Body of pancreas (tissue), 4 donors: ENCODE measurements at regions not wholly inside any gene's neighbourhood (a gene's known extent, or its start where the extent isn't known, plus 50 kb on each side); places are given as distances from the start of the nearest gene placed in this dataset.
"Not testable (repeated sequence)": the region's sequence is repeated elsewhere in the genome, so short reads cannot be mapped to it uniquely, and the experiment has no call there.

ENCODE experiments used
- ATAC-seq: fragments of 150-250 bp; one replicate; pipeline ENCODE4 v1.9.1; 2016
- DNase-seq, 4 donors: peaks; one replicate each; pipeline ENCODE4 v3.0.0-alpha.2; 2019
- H3K27ac ChIP-seq, 4 donors: fragments of 200-600 bp; sonication (generic); 1 replicate in 3 of 4; 2 replicates in 1 of 4; pipeline versions ENCODE4 v1.5.1 to v1.6.1; 2016 to 2019; ENCODE audit warnings: mild to moderate bottlenecking in 1 of 4, mixed read lengths in 1 of 4, moderate library complexity in 1 of 4
- H3K27me3 ChIP-seq, 2 donors: fragments of 200-600 bp; sonication (generic); one replicate each; pipeline ENCODE4 v1.6.0; 2016; ENCODE audit warnings: mild to moderate bottlenecking in 1 of 2
- H3K36me3 ChIP-seq, 2 donors: fragments of 200-600 bp; sonication (generic); replicated peaks in 1 of 2; 2 replicates each; pipeline ENCODE4 v1.5.1; 2016; ENCODE audit warnings: low read depth in 2 of 2; ENCODE audit not compliant: insufficient read depth in 1 of 2
- H3K4me1 ChIP-seq: fragments of 200-600 bp; sonication (generic); one replicate; pipeline ENCODE4 v1.6.0; 2016
- H3K4me3 ChIP-seq, 2 donors: fragments of 200-600 bp; sonication (generic); 1 replicate in 1 of 2; 2 replicates in 1 of 2; pipeline ENCODE4 v1.5.1; 2016 to 2019
- H3K9me3 ChIP-seq, 3 donors: fragments of 200-600 bp; sonication (generic); 1 replicate in 2 of 3; 2 replicates in 1 of 3; pipeline ENCODE4 v1.5.1; 2016
- POLR2A ChIP-seq, 3 donors: fragments of 450-650 bp; IDR thresholded peaks; one replicate each; pipeline ENCODE4 v1.6.1; 2016; ENCODE audit warnings: antibody characterized with exemption in 3 of 3, mild to moderate bottlenecking in 2 of 3
- WGBS, 2 donors: methylation state at CpG; one replicate each; pipeline ENCODE4 v1.1.5; 2017; 5-methylcytosine and 5-hydroxymethylcytosine counted together
- intact Hi-C: fragments of 100-400 bp; cut with DNase I; formaldehyde crosslinking; loops from one replicate; pipeline ENCODE4 v1.15.1; 2023
- TF ChIP-seq, protein P1 (sequence below), 7 experiments: fragments of 450-650 bp in 4 of 7; fragments of 200-600 bp in 3 of 7; sonication (generic) in 3 of 7; IDR thresholded peaks; one replicate each; pipeline ENCODE4 v1.5.1; 2016 to 2019; ENCODE audit warnings: antibody characterized with exemption in 7 of 7

- no peaks in the 10 kb centered on the region for H3K4me1 ChIP-seq
- no peak for ATAC-seq
- TF ChIP-seq, protein P1, sequence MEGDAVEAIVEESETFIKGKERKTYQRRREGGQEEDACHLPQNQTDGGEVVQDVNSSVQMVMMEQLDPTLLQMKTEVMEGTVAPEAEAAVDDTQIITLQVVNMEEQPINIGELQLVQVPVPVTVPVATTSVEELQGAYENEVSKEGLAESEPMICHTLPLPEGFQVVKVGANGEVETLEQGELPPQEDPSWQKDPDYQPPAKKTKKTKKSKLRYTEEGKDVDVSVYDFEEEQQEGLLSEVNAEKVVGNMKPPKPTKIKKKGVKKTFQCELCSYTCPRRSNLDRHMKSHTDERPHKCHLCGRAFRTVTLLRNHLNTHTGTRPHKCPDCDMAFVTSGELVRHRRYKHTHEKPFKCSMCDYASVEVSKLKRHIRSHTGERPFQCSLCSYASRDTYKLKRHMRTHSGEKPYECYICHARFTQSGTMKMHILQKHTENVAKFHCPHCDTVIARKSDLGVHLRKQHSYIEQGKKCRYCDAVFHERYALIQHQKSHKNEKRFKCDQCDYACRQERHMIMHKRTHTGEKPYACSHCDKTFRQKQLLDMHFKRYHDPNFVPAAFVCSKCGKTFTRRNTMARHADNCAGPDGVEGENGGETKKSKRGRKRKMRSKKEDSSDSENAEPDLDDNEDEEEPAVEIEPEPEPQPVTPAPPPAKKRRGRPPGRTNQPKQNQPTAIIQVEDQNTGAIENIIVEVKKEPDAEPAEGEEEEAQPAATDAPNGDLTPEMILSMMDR (IDR thresholded peaks at IDR 0.05) = no peak
- TF ChIP-seq POLR2A (IDR thresholded peaks at IDR 0.05) = no peak
- no peak for DNase-seq
- WGBS, 2 donors = 73 to 82% methylated on average over 9 to 14 of the region's 14 CpGs
- H3K36me3 ChIP-seq = no peaks in the 10 kb centered on the region
- H3K27ac ChIP-seq = no peak overlapping the region
- no peaks in the 10 kb centered on the region for H3K27me3 ChIP-seq
- intact Hi-C loops = no loop called here
- no peaks in the 10 kb centered on the region for H3K9me3 ChIP-seq
- no peak overlapping the region for H3K4me3 ChIP-seq
Measured at GRCh38 chr22:47303161-47303890, 540.9 kb downstream of the TBC1D22A start.

- intact Hi-C loops, H3K9me3 ChIP-seq, H3K27ac ChIP-seq, DNase-seq, H3K4me1 ChIP-seq, H3K4me3 ChIP-seq, H3K36me3 ChIP-seq, ATAC-seq, H3K27me3 ChIP-seq: not testable (repeated sequence)
- 80 to 91% methylated on average over 1 of the region's 1 CpG for WGBS, 2 donors
Measured at GRCh38 chr22:47302587-47302986, 540.1 kb downstream of the TBC1D22A start.

GRCh38 chr22:47301820-47302475, 539.5 kb downstream of the TBC1D22A start:
- Histone ChIP-seq H3K4me3 (no peak overlapping the region), H3K4me1 (no peaks in the 10 kb centered on the region), H3K27ac (no peak overlapping the region), H3K27me3 (no peaks in the 10 kb centered on the region), H3K36me3 (no peaks in the 10 kb centered on the region), H3K9me3 (no peaks in the 10 kb centered on the region)
- intact Hi-C loops = no loop called here
- 59 to 65% methylated on average over 13 of the region's 13 CpGs for WGBS, 2 donors
- no peak for TF ChIP-seq POLR2A (IDR thresholded peaks at IDR 0.05)
- TF ChIP-seq, protein P1 (IDR thresholded peaks at IDR 0.05) = no peak
- no peak for ATAC-seq
- DNase-seq = no peak

- H3K27me3 ChIP-seq = no peaks in the 10 kb centered on the region
- intact Hi-C loops = no loop called here
- no peaks in the 10 kb centered on the region for H3K36me3 ChIP-seq
- TF ChIP-seq POLR2A (IDR thresholded peaks at IDR 0.05) = no peak
- TF ChIP-seq, protein P1 (IDR thresholded peaks at IDR 0.05) = no peak
- H3K9me3 ChIP-seq = no peaks in the 10 kb centered on the region
- no peak for DNase-seq
- no peaks in the 10 kb centered on the region for H3K4me1 ChIP-seq
- H3K27ac ChIP-seq = no peak overlapping the region
- no peak overlapping the region for H3K4me3 ChIP-seq
- WGBS, 2 donors = 82 to 93% methylated on average over 4 to 11 of the region's 11 CpGs
- ATAC-seq = no peak
Measured at GRCh38 chr22:47300698-47301405, 538.4 kb downstream of the TBC1D22A start.
